Mesothelial cell of epicardium (in vitro differentiated cells): ENCODE measurements at regions not wholly inside any gene's neighbourhood (a gene's known extent, or its start where the extent isn't known, plus 50 kb on each side); places are given as distances from the start of the nearest gene placed in this dataset.

Experiments used
- DNase-seq, 2 experiments: peaks; one replicate each; pipeline ENCODE4 v3.0.0; 2021; ENCODE audit warnings: low spot score in 2 of 2; ENCODE audit not compliant: unreplicated experiment in 2 of 2
- H3K27ac Mint-ChIP-seq: 2 replicates; pipeline ENCODE4 v1.8.0; 2021; ENCODE audit warnings: mixed read lengths
- H3K27me3 Mint-ChIP-seq: 2 replicates; pipeline ENCODE4 v1.8.0; 2021; ENCODE audit warnings: low read depth, mixed read lengths
- H3K36me3 Mint-ChIP-seq: 2 replicates; pipeline ENCODE4 v1.8.0; 2021; ENCODE audit warnings: mixed read lengths
- H3K4me1 Mint-ChIP-seq: 2 replicates; pipeline ENCODE4 v1.8.0; 2021; ENCODE audit warnings: mixed read lengths
- H3K4me3 Mint-ChIP-seq: 2 replicates; pipeline ENCODE4 v1.8.0; 2021; ENCODE audit warnings: mild to moderate bottlenecking, moderate library complexity, mixed read lengths
- H3K9me3 Mint-ChIP-seq: 2 replicates; pipeline ENCODE4 v1.8.0; 2021; ENCODE audit warnings: mixed read lengths
- CTCF ChIP-seq: fragments of 200-600 bp; sonication (generic); IDR thresholded peaks from one replicate; pipeline ENCODE4 v1.5.0; 2021; ENCODE audit warnings: antibody characterized with exemption; ENCODE audit not compliant: unreplicated experiment

DNA sequence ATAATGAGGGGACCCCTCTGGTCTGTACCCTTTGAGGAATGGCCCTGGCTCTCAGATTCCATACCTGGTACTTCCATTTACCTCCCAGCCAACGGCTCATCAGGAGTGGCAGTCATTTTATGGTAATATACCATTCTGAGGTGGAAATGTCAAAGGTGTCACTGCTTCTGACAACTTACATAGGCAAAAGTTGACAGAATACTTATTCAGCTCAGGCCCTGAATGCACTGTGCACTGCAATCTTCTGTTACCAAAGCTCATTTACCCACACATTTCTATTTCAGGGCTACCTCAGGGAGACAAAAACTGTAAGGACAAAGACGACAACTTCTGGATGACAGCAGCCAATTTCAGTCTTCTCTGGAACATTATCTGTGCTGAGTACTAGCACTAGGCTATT lies 212.2 kb upstream of the TMEM260 start:
- TF ChIP-seq CTCF, result no peak
- H3K4me1 Mint-ChIP-seq, result no peaks in the 10 kb centered on the region
- no peak overlapping the region for H3K27ac Mint-ChIP-seq
- H3K4me3 Mint-ChIP-seq, result no peak overlapping the region
- no peak for DNase-seq
- peaks cover 15% of the 10 kb centered on the region for H3K27me3 Mint-ChIP-seq
- no peaks in the 10 kb centered on the region for H3K36me3 Mint-ChIP-seq
- H3K9me3 Mint-ChIP-seq, result peaks cover 38% of the 10 kb centered on the region

DNA sequence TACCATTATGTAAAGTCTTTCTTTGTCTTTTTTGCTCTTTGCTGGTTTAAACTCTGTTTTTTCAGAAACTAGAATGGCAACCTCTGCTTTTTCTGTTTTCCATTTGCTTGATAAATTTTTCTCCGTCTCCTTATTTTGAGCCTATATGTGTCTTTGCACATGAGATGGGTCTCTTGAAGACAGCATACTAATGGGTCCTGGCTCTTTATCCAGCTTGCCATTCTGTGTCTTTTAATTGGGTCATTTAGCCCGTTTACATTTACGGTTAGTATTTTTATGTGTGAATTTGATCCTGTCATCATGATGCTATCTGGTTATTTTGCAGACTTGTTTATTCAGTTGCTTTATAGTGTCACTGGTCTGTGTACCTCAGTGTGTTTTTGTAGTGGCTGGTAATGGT lies 207.9 kb upstream of the TMEM260 start:
- Mint-ChIP-seq H3K27ac (no peak overlapping the region), H3K36me3 (no peaks in the 10 kb centered on the region), H3K4me1 (no peaks in the 10 kb centered on the region), H3K27me3 (peaks cover 11% of the 10 kb centered on the region), H3K9me3 (peaks cover 28% of the 10 kb centered on the region), H3K4me3 (no peak overlapping the region)
- TF ChIP-seq CTCF, result no peak
- DNase-seq, result no peak

DNA sequence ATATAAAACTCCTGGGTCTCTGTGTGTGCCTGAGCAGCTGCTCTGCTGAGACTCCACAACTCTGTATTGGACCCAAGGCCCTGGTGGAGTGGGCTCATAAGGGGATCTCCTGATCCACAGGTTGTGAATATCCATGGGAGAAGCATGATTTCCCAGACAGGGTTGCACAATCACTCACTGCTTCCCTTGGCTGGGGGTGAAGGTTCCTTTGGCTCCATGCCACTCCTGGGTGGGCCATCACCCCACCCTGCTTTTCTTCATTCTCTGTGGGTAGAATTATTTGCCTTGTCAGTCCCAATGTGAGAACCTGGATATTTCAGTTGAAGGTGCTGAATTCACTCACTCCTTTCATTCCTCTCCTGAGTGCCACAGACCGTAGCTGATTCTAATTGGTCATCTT lies 205.2 kb upstream of the TMEM260 start:
- H3K27me3 Mint-ChIP-seq, result peaks cover 16% of the 10 kb centered on the region
- no peak overlapping the region for H3K27ac Mint-ChIP-seq
- DNase-seq, result no peak
- H3K4me1 Mint-ChIP-seq, result no peaks in the 10 kb centered on the region
- no peak overlapping the region for H3K4me3 Mint-ChIP-seq
- peaks cover 28% of the 10 kb centered on the region for H3K9me3 Mint-ChIP-seq
- H3K36me3 Mint-ChIP-seq, result no peaks in the 10 kb centered on the region
- TF ChIP-seq CTCF, result no peak

DNA sequence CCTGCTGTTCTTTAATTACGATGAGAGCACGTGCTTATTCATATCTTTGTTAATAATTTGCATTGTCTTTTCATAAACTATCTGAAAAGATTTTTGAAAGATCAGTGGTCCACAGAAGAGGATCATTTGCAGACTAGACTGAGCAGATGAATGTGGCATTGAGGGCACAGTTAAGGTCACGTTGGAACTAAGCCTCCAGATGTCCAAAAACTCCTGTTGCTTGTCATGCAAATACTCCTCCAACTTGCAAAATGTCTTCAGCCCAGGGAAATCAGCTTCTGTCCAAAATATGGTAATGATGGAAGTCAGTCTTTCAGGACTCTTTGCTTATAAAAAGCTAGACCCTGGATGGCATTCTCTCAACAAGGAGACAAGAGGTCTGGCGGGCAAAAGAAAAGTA lies 201.6 kb upstream of the TMEM260 start:
- no peak overlapping the region for H3K27ac Mint-ChIP-seq
- peaks cover 19% of the 10 kb centered on the region for H3K27me3 Mint-ChIP-seq
- no peak for DNase-seq
- no peak for TF ChIP-seq CTCF
- H3K4me3 Mint-ChIP-seq, result no peak overlapping the region
- H3K9me3 Mint-ChIP-seq, result peaks cover 15% of the 10 kb centered on the region
- H3K4me1 Mint-ChIP-seq, result no peaks in the 10 kb centered on the region
- no peaks in the 10 kb centered on the region for H3K36me3 Mint-ChIP-seq

DNA sequence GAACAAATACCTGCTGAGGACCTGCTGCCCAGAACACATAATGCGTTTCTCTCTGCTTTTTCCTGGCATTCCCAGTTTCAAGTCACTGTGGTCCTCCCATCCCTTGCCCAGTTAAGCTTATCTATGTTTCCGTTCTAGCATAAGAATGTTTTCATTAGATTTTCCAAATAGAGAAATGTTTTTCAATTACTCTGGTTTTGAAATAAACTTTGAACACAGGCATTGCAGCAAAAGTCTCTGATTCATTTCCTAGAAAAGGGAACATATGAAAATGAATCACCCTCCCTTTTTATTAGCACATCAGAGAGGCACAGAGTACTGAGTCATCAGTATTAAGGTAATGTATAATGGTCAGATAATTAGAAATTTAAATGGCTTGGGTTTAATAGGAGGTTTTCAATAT lies 201.1 kb upstream of the TMEM260 start:
- Mint-ChIP-seq H3K36me3 (no peaks in the 10 kb centered on the region), H3K4me3 (no peak overlapping the region), H3K9me3 (peaks cover 16% of the 10 kb centered on the region), H3K27ac (no peak overlapping the region), H3K4me1 (no peaks in the 10 kb centered on the region), H3K27me3 (peaks cover 19% of the 10 kb centered on the region)
- no peak for DNase-seq
- no peak for TF ChIP-seq CTCF

DNA sequence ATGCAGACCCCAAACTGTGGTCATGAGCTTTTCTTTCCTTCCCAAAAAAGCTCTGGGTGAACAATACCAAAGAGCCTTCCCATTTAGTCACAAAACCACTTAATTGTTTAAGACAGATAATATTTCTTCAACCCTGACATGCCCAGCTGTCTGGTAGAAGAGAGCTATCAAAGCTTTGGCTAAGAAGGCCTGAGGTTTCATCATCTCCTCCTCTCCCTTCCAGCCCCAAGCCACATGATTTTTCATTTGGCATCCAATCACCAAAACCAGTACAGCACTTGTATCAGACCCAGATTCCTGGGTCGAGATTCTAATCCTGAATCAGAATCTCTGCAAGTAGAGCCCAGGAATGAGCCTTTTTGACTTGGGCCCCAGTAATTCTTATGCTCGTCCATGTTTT lies 199.6 kb upstream of the TMEM260 start:
- peaks cover 30% of the 10 kb centered on the region for H3K9me3 Mint-ChIP-seq
- TF ChIP-seq CTCF, result no peak
- DNase-seq, result no peak
- H3K27me3 Mint-ChIP-seq, result peaks cover 15% of the 10 kb centered on the region
- no peaks in the 10 kb centered on the region for H3K4me1 Mint-ChIP-seq
- no peak overlapping the region for H3K27ac Mint-ChIP-seq
- no peak overlapping the region for H3K4me3 Mint-ChIP-seq
- H3K36me3 Mint-ChIP-seq, result no peaks in the 10 kb centered on the region
